ENCODE measurements at regions not wholly inside any gene's neighbourhood (a gene's known extent, or its start where the extent isn't known, plus 50 kb on each side); places are given as distances from the start of the nearest gene placed in this dataset.
"Not testable (repeated sequence)": the region's sequence is repeated elsewhere in the genome, so short reads cannot be mapped to it uniquely, and the experiment has no call there.

DNA sequence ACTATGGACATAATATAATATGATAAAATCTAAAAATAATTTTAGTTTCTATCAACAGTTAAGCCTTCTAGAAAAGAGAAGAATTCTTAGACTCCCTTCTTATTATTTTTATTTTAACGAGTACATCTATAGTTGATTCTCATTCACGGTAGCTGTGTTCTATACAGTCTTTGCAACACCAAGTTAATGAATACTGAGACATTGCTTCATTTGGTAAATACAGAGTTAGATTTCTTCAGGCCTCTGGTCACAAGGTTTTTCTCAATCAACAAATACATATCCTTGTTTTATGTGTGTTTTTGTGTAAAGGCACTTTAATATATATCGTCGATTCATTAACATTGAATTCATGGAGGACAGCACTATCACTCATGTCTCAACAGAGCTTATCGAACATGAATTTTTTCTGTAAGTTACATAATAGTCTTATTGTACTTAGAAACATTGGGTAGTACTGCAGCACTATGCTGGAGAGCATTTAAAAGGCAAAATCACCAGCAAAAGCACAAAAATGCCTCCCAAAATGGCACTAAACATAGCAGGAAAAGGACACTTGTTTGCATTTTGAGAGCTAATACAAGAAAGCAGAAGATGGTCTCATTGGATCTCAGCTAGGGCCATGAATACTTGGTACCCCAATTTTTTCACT lies 239.0 kb downstream of the FGF10 start:
- no peak overlapping the region for H3K27ac Mint-ChIP-seq

DNA sequence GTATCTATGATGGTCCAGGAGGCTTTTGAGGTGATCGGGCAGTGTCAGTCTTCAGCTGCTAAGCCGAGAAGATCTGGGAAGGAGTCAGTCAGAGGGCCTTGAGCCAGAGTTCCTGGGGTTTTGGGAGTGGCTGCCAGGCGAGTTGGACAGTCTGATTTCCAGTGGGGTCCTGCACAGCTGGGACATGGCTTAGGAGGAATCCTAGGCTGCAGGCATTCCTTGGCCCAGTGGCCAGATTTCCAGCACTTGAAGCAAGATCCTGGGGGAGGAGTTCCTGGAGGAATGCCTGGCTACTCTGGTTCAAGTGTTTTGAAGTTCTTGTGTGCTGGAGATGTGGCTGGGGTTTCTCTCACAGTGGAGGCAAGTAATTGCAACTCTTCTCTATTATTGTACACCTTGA lies 271.3 kb downstream of the FGF10 start:
- H3K27ac Mint-ChIP-seq; H3K4me3 Mint-ChIP-seq; H3K4me1 Mint-ChIP-seq (ENCODE audit: low read depth); DNase-seq; H3K36me3 Mint-ChIP-seq (ENCODE audit: low read depth); H3K27me3 Mint-ChIP-seq; H3K9me3 Mint-ChIP-seq: not testable (repeated sequence)

More for the DNA sequence above, 239.0 kb downstream of the FGF10 start:
- no peaks in the 10 kb centered on the region for H3K4me1 Mint-ChIP-seq (ENCODE audit: low read depth)
- peaks cover 19% of the 10 kb centered on the region for H3K9me3 Mint-ChIP-seq
- DNase-seq, result no peak
- no peaks in the 10 kb centered on the region for H3K36me3 Mint-ChIP-seq (ENCODE audit: low read depth)
- no peaks in the 10 kb centered on the region for H3K27me3 Mint-ChIP-seq
- H3K4me3 Mint-ChIP-seq, result no peak overlapping the region

- DNase-seq; H3K4me1 Mint-ChIP-seq (ENCODE audit: low read depth); H3K27me3 Mint-ChIP-seq; H3K36me3 Mint-ChIP-seq (ENCODE audit: low read depth); H3K4me3 Mint-ChIP-seq; H3K27ac Mint-ChIP-seq: not testable (repeated sequence)
- H3K9me3 Mint-ChIP-seq, result peaks cover 28% of the 10 kb centered on the region
Observed at GRCh38 chr5:44108232-44108631, 281.0 kb downstream of the FGF10 start.

DNA sequence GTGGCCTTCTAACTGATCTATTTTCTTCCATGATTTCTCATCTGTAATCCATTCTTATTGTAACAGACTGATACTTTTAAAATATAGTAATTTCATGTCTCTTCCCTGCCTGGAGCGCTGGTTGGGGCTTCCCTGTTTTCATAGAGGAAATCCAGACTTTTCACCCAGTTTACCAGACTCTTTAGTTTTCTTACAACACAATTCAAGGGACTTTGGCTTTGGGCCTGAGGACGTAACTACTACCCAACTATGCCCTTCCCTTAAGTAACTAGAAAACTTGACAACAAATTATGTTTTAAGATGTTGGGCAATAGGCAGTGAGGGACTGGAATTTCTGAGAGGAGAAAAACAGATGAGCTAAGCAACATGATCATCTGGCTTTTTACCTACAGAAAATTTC lies 289.6 kb downstream of the FGF10 start:
- no peak overlapping the region for H3K4me3 Mint-ChIP-seq

DNA sequence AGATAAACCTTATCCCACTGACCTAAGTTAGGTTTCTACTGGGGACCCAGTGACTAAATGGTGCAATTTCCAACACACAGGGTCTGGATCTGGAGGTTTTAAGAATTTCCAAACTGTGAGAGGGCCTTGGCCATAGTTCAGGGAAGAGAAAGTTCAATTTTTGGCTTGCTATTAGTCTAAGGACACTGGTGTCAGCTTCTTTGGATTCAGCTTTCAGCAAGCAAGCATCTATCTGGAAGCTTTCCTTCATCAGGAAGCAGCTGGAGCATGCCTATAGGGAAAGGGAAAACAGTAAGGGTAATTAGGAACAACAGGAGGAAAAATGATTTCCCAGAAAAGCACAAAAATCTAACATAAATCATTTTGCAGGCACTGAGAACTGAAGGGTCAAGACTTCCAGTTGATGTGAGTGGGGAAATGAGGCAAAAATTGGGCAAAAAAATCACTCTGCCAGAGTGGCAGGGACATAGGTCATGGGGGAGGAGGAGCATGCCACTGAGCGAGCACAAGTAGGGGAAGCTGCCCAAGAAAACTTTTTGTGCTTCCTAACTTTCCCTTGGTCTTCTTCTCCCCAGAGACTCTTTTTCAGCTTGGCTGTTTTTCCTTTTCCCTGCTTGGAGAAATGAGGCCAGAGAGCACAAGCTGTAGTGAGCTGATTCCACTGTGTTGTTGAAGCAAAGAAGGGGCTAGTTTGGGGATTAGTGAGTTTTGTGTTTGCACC lies 299.6 kb downstream of the FGF10 start:
- no peak for DNase-seq
- no peaks in the 10 kb centered on the region for H3K36me3 Mint-ChIP-seq (ENCODE audit: low read depth)
- no peaks in the 10 kb centered on the region for H3K4me1 Mint-ChIP-seq (ENCODE audit: low read depth)
- no peak overlapping the region for H3K27ac Mint-ChIP-seq
- no peaks in the 10 kb centered on the region for H3K27me3 Mint-ChIP-seq
- H3K4me3 Mint-ChIP-seq, result no peak overlapping the region
- H3K9me3 Mint-ChIP-seq, result peaks cover 5% of the 10 kb centered on the region

More for the DNA sequence above, 289.6 kb downstream of the FGF10 start:
- Mint-ChIP-seq H3K4me1 (ENCODE audit: low read depth) (no peaks in the 10 kb centered on the region), H3K9me3 (peaks cover 7% of the 10 kb centered on the region), H3K27me3 (no peaks in the 10 kb centered on the region), H3K36me3 (ENCODE audit: low read depth) (no peaks in the 10 kb centered on the region), H3K27ac (no peak overlapping the region)
- DNase-seq, result no peak

DNA sequence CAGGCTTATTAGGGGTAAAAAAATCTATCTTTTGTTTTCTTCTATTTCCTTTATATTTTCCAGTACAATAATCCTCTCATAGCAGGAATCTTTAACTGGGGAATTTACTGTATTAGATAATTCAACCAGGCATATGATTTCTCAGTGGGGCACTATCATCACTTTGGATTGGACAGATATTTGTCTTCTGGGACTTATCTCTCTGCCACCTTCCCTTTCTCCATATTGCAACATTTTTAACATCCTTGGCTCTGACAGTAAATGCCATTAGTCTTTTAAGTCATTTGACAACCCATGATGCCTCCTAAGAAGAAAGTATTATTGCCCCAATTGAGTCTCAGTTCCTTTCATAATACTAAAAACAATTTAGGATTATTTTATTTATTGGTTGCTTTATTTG lies 304.1 kb downstream of the FGF10 start:
- no peak for DNase-seq
- no peak overlapping the region for H3K27ac Mint-ChIP-seq
- no peaks in the 10 kb centered on the region for H3K27me3 Mint-ChIP-seq
- no peaks in the 10 kb centered on the region for H3K4me1 Mint-ChIP-seq (ENCODE audit: low read depth)
- no peaks in the 10 kb centered on the region for H3K36me3 Mint-ChIP-seq (ENCODE audit: low read depth)
- peaks cover 14% of the 10 kb centered on the region for H3K9me3 Mint-ChIP-seq
- H3K4me3 Mint-ChIP-seq, result no peak overlapping the region

DNA sequence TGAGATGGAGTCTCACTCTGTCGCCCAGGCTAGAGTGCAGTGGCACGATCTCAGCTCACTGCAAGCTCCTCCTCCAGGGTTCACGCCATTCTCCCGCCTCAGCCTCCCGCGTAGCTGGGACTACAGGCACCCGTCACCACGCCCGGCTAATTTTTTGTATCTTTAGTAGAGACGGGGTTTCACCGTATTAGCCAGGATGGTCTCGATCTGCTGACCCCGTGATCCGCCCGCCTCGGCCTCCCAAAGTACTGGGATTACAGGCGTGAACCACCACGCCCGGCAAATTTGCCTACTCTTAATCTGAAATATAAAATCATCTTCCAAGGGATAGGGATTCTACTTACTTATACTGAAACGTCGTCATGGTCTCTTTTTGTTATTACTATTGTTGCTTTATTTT lies 314.7 kb downstream of the FGF10 start:
- H3K27me3 Mint-ChIP-seq; H3K36me3 Mint-ChIP-seq (ENCODE audit: low read depth); H3K9me3 Mint-ChIP-seq; DNase-seq; H3K4me1 Mint-ChIP-seq (ENCODE audit: low read depth); H3K27ac Mint-ChIP-seq; H3K4me3 Mint-ChIP-seq: not testable (repeated sequence)

DNA sequence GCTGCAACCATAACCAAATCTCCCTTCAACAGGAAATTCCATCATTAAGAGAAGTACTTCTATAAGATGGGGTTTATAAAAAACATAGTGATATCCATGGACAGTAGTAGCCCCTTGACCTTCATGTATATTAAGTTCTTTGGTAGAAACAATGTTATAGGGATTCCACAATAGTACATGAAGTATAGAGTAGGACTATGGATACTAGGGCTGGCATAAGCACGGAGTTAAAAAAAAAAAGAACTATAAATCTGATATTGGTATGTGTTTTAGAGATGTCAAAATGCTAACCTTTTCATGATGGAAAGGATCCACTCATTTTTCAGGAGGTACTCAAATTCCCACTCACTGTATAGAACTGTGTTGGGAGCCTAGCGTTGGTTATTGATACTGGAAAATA lies 337.6 kb downstream of the FGF10 start:
- Mint-ChIP-seq H3K27ac (no peak overlapping the region), H3K4me1 (ENCODE audit: low read depth) (no peaks in the 10 kb centered on the region), H3K36me3 (ENCODE audit: low read depth) (no peaks in the 10 kb centered on the region), H3K4me3 (no peak overlapping the region), H3K27me3 (no peaks in the 10 kb centered on the region), H3K9me3 (peaks cover 7% of the 10 kb centered on the region)
- DNase-seq, result no peak

DNA sequence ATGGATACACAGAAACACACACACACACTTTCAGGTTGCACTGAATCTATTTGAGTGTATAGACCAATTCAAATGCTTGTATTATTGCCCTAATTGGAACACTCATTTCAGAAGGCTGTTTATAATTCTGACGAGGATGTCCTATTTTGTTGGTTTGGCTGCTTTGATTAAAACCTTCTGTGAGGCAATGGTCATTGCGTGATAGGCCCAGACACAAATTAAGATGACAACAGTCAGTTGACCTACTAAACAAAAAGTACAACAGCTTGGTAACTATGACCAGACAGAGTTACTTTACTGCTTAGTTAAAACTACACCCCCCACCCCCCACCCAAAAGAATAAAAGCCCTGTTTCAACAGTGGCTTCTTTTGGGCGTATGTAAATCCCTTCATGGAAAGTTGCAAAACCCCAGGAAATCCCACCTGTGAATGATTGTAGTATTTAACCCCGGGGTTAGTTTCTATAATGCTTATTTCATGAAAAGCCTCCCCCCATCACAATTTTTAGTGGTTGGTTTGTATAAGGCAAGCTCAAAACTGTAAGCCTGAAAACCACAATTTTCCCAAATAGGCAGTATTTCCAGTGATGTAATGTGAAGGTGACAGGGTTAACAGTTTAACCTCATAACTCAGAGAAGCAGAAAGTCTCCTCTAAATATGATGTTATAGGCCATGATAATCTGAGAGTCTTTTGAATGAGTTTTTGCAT lies 340.8 kb downstream of the FGF10 start:
- Mint-ChIP-seq H3K27ac (no peak overlapping the region), H3K27me3 (no peaks in the 10 kb centered on the region), H3K4me3 (no peak overlapping the region), H3K4me1 (ENCODE audit: low read depth) (no peaks in the 10 kb centered on the region), H3K9me3 (peaks cover 17% of the 10 kb centered on the region), H3K36me3 (ENCODE audit: low read depth) (no peaks in the 10 kb centered on the region)
- no peak for DNase-seq

- H3K27ac Mint-ChIP-seq, result no peak overlapping the region
Observed at GRCh38 chr5:44046619-44047364, 342.4 kb downstream of the FGF10 start.

DNA sequence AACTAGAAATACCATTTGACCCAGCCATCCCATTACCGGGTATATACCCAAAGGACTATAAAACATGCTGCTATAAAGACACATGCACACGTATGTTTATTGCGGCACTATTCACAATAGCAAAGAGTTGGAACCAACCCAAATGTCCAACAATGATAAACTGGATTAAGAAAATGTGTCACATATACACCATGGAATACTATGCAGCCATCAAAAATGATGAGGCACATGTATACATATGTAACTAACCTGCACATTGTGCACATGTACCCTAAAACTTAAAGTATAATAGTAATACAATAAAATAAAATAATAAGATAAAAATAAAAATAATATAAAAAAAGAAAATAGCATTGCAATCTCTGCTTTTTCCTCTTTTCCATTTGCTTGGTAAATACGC lies 344.7 kb downstream of the FGF10 start:
- not testable (repeated sequence) for H3K4me3 Mint-ChIP-seq; H3K36me3 Mint-ChIP-seq (ENCODE audit: low read depth); H3K4me1 Mint-ChIP-seq (ENCODE audit: low read depth); DNase-seq; H3K27me3 Mint-ChIP-seq; H3K27ac Mint-ChIP-seq
- H3K9me3 Mint-ChIP-seq, result peaks cover 14% of the 10 kb centered on the region

More at GRCh38 chr5:44046619-44047364, 342.4 kb downstream of the FGF10 start:
- Mint-ChIP-seq H3K27me3 (no peaks in the 10 kb centered on the region), H3K36me3 (ENCODE audit: low read depth) (no peaks in the 10 kb centered on the region), H3K4me3 (no peak overlapping the region), H3K9me3 (peaks cover 12% of the 10 kb centered on the region), H3K4me1 (ENCODE audit: low read depth) (no peaks in the 10 kb centered on the region)
- DNase-seq, result no peak

DNA sequence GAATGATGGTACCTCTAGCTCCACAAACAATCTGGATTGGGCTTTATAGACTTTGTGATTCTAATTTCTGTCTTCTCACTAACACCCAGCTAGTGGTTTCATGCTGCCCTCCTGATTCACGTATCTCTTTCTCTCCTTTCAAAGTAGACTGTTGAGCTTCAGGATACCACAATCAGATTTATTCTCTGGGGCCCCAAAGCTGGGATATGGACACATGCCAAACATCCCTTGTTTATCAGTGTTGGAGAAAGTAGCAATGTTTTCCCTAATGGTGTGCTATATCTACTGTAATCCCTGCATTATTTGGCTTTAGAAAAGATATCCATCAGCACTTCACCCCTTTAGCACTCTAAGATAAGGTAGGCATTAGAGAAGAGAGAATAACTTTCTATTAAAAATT lies 361.0 kb downstream of the FGF10 start:
- Mint-ChIP-seq H3K4me1 (ENCODE audit: low read depth) (no peaks in the 10 kb centered on the region), H3K9me3 (no peaks in the 10 kb centered on the region), H3K27me3 (no peaks in the 10 kb centered on the region), H3K27ac (no peak overlapping the region), H3K36me3 (ENCODE audit: low read depth) (no peaks in the 10 kb centered on the region), H3K4me3 (no peak overlapping the region)
- DNase-seq, result no peak

DNA sequence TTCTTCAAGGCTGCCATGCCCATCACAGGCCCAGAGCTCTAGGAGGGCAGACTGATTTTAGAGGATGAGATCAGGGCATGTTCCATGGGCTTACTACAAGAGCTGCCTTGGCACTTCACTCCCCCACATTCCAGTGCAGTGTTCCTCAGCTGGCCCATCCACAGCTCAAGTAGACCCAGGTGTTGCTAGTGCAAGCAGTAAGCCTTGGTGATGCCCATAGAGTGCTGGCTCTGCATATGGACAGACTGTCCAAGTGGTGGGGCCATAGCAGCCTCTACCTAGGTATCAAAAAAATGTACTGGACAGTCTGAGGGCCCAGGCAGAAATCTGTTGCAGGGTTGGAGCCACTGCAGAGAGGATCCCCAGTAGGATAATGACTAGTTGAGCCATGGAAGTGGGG lies 366.6 kb downstream of the FGF10 start:
- Mint-ChIP-seq H3K4me3 (no peak overlapping the region), H3K4me1 (ENCODE audit: low read depth) (no peaks in the 10 kb centered on the region), H3K27me3 (no peaks in the 10 kb centered on the region), H3K9me3 (peaks cover 2% of the 10 kb centered on the region), H3K36me3 (ENCODE audit: low read depth) (no peaks in the 10 kb centered on the region), H3K27ac (no peak overlapping the region)
- no peak for DNase-seq

DNA sequence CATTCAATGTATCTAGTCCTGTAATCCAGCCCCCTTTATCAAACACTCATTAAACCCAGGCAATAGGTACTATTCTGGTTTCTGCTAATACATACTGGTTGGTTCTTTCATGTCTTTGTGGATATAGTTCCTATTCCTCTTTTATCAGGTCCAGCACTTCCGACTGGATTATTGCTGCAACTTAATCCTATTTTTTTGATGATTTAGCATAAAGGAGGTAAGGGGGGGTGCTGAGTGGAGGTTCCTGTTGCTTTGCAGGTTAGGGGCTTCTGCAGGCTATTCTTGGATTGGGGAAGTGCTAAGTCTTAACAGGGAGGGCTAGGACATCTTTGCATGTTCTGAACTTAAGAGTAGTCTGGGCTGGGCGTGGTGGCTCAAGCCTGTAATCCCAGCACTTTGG lies 377.7 kb downstream of the FGF10 start:
- H3K27me3 Mint-ChIP-seq, result no peaks in the 10 kb centered on the region
- DNase-seq, result no peak
- no peak overlapping the region for H3K4me3 Mint-ChIP-seq
- peaks cover 14% of the 10 kb centered on the region for H3K9me3 Mint-ChIP-seq
- H3K27ac Mint-ChIP-seq, result no peak overlapping the region
- no peaks in the 10 kb centered on the region for H3K36me3 Mint-ChIP-seq (ENCODE audit: low read depth)
- no peaks in the 10 kb centered on the region for H3K4me1 Mint-ChIP-seq (ENCODE audit: low read depth)

All from activated T-cell treated with anti-CD3 and anti-CD28 coated beads, Interleukin-2, amount 50 U/mL, for 24 hours (primary cell).